ENCODE measurements at regions not wholly inside any gene's neighbourhood (a gene's known extent, or its start where the extent isn't known, plus 50 kb on each side); places are given as distances from the start of the nearest gene placed in this dataset.

- no peak for DNase-seq (ENCODE audit: low spot score in 2 of 2)
- TF ChIP-seq POLR2A (IDR thresholded peaks at IDR 0.05) (no peak), CTCF (IDR thresholded peaks at IDR 0.05) (no peak)
- 48 to 62% methylated on average over 4 of the region's 4 CpGs for WGBS, 2 donors
- intact Hi-C loops (cut with DNase I; ENCODE audit: low total_unique reads): no loop called here
- H3K4me3 ChIP-seq (ENCODE audit: low read depth, poor library complexity, severe bottlenecking): no peak overlapping the region
These were observed 95.1 kb upstream of the PLET1 start for GRCh38 chr11:112355726-112356125.

- no peak for DNase-seq (ENCODE audit: low spot score in 2 of 2)
- intact Hi-C loops (cut with DNase I; ENCODE audit: low total_unique reads): no loop called here
- WGBS, 2 donors: 81 to 86% methylated on average over 2 of the region's 2 CpGs
- H3K4me3 ChIP-seq (ENCODE audit: low read depth, poor library complexity, severe bottlenecking): no peak overlapping the region
- TF ChIP-seq POLR2A (IDR thresholded peaks at IDR 0.05) (no peak), CTCF (IDR thresholded peaks at IDR 0.05) (no peak)
These were observed 96.8 kb upstream of the PLET1 start for GRCh38 chr11:112357488-112357887.

- no peak overlapping the region for H3K4me3 ChIP-seq (ENCODE audit: low read depth, poor library complexity, severe bottlenecking)
- DNase-seq (ENCODE audit: low spot score in 2 of 2): peak in 1 of 2 donors; percentile 31
- intact Hi-C loops (cut with DNase I; ENCODE audit: low total_unique reads): no loop called here
- TF ChIP-seq CTCF (IDR thresholded peaks at IDR 0.05): no peak
- no peak for TF ChIP-seq POLR2A (IDR thresholded peaks at IDR 0.05)
- 93% methylated on average over 3 of the region's 3 CpGs for WGBS, 2 donors
These were observed 100.7 kb upstream of the PLET1 start for GRCh38 chr11:112361396-112361795.

- intact Hi-C loops (cut with DNase I; ENCODE audit: low total_unique reads): no loop called here
- H3K4me3 ChIP-seq (ENCODE audit: low read depth, poor library complexity, severe bottlenecking): no peak overlapping the region
- no peak for DNase-seq (ENCODE audit: low spot score in 2 of 2)
- no peak for TF ChIP-seq POLR2A (IDR thresholded peaks at IDR 0.05)
- no peak for TF ChIP-seq CTCF (IDR thresholded peaks at IDR 0.05)
- 92 to 94% methylated on average over 2 of the region's 2 CpGs for WGBS, 2 donors
These were observed 102.9 kb upstream of the PLET1 start for GRCh38 chr11:112363527-112363926.

- TF ChIP-seq CTCF (IDR thresholded peaks at IDR 0.05): no peak
- TF ChIP-seq POLR2A (IDR thresholded peaks at IDR 0.05): no peak
- DNase-seq (ENCODE audit: low spot score in 2 of 2): peak in 1 of 2 donors; percentile 48
- no peak overlapping the region for H3K4me3 ChIP-seq (ENCODE audit: low read depth, poor library complexity, severe bottlenecking)
- intact Hi-C loops (cut with DNase I; ENCODE audit: low total_unique reads): no loop called here
- 73 to 91% methylated on average over 7 of the region's 7 CpGs for WGBS, 2 donors
These were observed 104.4 kb upstream of the PLET1 start for GRCh38 chr11:112364962-112365481.

- peak in 1 of 2 donors; percentile 64 for DNase-seq (ENCODE audit: low spot score in 2 of 2)
- no peak for TF ChIP-seq CTCF (IDR thresholded peaks at IDR 0.05)
- no peak for TF ChIP-seq POLR2A (IDR thresholded peaks at IDR 0.05)
- intact Hi-C loops (cut with DNase I; ENCODE audit: low total_unique reads): no loop called here
- no peak overlapping the region for H3K4me3 ChIP-seq (ENCODE audit: low read depth, poor library complexity, severe bottlenecking)
- 93 to 95% methylated on average over 4 of the region's 4 CpGs for WGBS, 2 donors
These were observed 105.4 kb upstream of the PLET1 start for GRCh38 chr11:112366012-112366411.
